Heart right ventricle (tissue), 16 donors: ENCODE measurements at regions not wholly inside any gene's neighbourhood (a gene's known extent, or its start where the extent isn't known, plus 50 kb on each side); places are given as distances from the start of the nearest gene placed in this dataset.

Experiments used
- ATAC-seq, 8 donors: fragments of 200-7000 bp; cut with Tn5 transposase; one replicate each; pipeline ENCODE4 v1.9.1; 2020; ENCODE audit warnings: mild to moderate bottlenecking in 8 of 8, moderate library complexity in 8 of 8, moderate number of reproducible peaks in 1 of 8
- DNase-seq, 2 donors: peaks; one replicate each; pipeline ENCODE4 v3.0.0-alpha.2; 2020
- H3K27ac ChIP-seq, 10 donors: fragments of 200-600 bp; sonication (generic) in 2 of 10; one replicate each; pipeline versions ENCODE4 v1.5.0 to v1.8.0; 2020 to 2022; ENCODE audit warnings: mild to moderate bottlenecking in 3 of 10
- H3K27me3 ChIP-seq, 7 donors: fragments of 200-600 bp; one replicate each; pipeline ENCODE4 v1.8.0; 2021 to 2022; ENCODE audit warnings: mild to moderate bottlenecking in 2 of 7
- H3K36me3 ChIP-seq, 9 donors: fragments of 200-600 bp; sonication (generic) in 1 of 9; one replicate each; pipeline versions ENCODE4 v1.5.0 to v1.8.0; 2020 to 2022; ENCODE audit warnings: mild to moderate bottlenecking in 2 of 9
- H3K4me1 ChIP-seq, 9 donors: fragments of 200-600 bp; sonication (generic) in 1 of 9; one replicate each; pipeline versions ENCODE4 v1.5.0 to v1.8.0; 2020 to 2022; ENCODE audit warnings: mild to moderate bottlenecking in 4 of 9
- H3K4me3 ChIP-seq, 10 donors: fragments of 200-600 bp; sonication (generic) in 2 of 10; one replicate each; pipeline versions ENCODE4 v1.5.0 to v1.8.0; 2020 to 2022; ENCODE audit warnings: mild to moderate bottlenecking in 7 of 10, moderate library complexity in 2 of 10
- H3K9me3 ChIP-seq, 11 donors: fragments of 200-600 bp in 10 of 11; sonication (generic) in 2 of 11; one replicate each; pipeline versions ENCODE4 v1.5.0 to v1.8.0; 2013 to 2022; ENCODE audit warnings: mild to moderate bottlenecking in 2 of 11, control low read depth in 1 of 11, moderate library complexity in 1 of 11
- WGBS, 2 donors: extraction: QIAGEN DNeasy Blood & Tissue Kit; methylation state at CpG; one replicate each; pipeline ENCODE4 v1.1.7; 2013; ENCODE audit warnings: inconsistent platforms in 1 of 2; 5-methylcytosine and 5-hydroxymethylcytosine counted together
- intact Hi-C, 10 donors: fragments of 100-400 bp; cut with DNase I; formaldehyde crosslinking; loops; one replicate each; pipeline versions ENCODE4 v1.11.1 to v1.14.2; 2022
- TF ChIP-seq, protein P1 (sequence below), 9 donors: fragments of 200-600 bp; sonication (generic) in 2 of 9; IDR thresholded peaks; one replicate each; pipeline versions ENCODE4 v1.5.0 to v1.8.0; 2021 to 2022; ENCODE audit warnings: antibody characterized with exemption in 9 of 9, mild to moderate bottlenecking in 5 of 9, moderate library complexity in 1 of 9
- donor health status: Arrhythmogenic right ventricular cardiomyopathy.
- donor health status: ischemic (EF 13 %, LVEDD 7.1; RV severe dilation, severe dysfunction).
- donor health status: healthy with polysubstance abuse.
- donor health status: DM: no; HTN: yes; CAD: no.
- donor health status: DM: no; HTN: no; CAD: no.
- donor health status: ischemic (EF 25% LVEDD 6.9; RV normal size, moderate dysfunction).
- donor health status: ischemic (EF 25% LVEDD 5.7; RV mildly dilated, moderate dysfunction).
- donor health status: healthy.
- donor health status: DM: yes; HTN: yes; CAD: no.
- donor health status: Ischemic cardiomyopathy.
- donor health status: ischemic (EF 35%, LVEDD 5.7; RV mildly dilated, moderate dysfunction).
- donor health status: nonischemic (EF 11% LVEDD 7.7; RV severe dilation, severe dysfunction).
- donor health status: DM: yes; HTN: yes; CAD: no.
- donor health status: PGD.
- donor health status: ischemic (EF 29% LVEDD 5.4; RV normal size, mild dysfunction).
- donor health status: nonischemic (EF 23%, LVEDD 6.1; RV moderate dilation, normal function).

DNA sequence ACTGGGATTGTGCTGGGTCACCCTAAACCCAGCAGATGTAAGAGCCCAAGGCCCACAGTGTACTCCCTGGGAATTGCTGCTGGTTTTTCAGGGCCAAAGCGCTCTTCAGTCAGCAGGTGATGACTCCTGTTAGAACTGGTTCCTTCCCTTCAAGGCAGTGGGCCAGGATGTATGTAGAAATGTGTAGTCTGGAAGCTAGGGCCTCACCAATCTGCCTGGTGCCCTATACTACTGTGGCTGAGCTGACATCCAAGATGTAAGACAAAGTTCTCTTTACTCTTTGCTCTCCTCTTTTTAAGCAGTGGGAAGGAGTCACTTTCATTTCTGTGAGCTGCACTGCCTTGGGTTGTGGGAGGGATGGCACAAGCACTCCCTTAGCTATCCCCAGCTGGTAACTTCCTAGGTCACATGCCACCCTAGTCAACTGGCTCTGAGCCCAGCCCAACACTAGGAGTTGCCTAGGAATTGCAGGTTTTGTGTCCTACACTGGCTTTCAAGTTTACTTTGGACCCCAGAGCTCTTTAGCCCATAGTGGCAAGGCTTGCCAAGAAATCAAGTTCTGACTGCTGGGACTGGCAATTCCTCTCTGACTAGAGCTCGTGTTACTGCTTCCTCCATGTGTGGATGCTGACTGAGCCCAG lies 249.2 kb downstream of the C12orf50 start:
- TF ChIP-seq, protein P1, sequence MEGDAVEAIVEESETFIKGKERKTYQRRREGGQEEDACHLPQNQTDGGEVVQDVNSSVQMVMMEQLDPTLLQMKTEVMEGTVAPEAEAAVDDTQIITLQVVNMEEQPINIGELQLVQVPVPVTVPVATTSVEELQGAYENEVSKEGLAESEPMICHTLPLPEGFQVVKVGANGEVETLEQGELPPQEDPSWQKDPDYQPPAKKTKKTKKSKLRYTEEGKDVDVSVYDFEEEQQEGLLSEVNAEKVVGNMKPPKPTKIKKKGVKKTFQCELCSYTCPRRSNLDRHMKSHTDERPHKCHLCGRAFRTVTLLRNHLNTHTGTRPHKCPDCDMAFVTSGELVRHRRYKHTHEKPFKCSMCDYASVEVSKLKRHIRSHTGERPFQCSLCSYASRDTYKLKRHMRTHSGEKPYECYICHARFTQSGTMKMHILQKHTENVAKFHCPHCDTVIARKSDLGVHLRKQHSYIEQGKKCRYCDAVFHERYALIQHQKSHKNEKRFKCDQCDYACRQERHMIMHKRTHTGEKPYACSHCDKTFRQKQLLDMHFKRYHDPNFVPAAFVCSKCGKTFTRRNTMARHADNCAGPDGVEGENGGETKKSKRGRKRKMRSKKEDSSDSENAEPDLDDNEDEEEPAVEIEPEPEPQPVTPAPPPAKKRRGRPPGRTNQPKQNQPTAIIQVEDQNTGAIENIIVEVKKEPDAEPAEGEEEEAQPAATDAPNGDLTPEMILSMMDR (IDR thresholded peaks at IDR 0.05) = no peak
- intact Hi-C loops = no loop called here
- DNase-seq = no peak
- WGBS, 2 donors = 67 to 69% methylated on average over 2 of the region's 2 CpGs
- no peak for ATAC-seq
- H3K36me3 ChIP-seq = no peaks in the 10 kb centered on the region
- H3K27me3 ChIP-seq = no peaks in the 10 kb centered on the region
- H3K4me3 ChIP-seq = no peak overlapping the region
- no peaks in the 10 kb centered on the region for H3K4me1 ChIP-seq
- H3K9me3 ChIP-seq = no peaks in the 10 kb centered on the region
- H3K27ac ChIP-seq = no peak overlapping the region

DNA sequence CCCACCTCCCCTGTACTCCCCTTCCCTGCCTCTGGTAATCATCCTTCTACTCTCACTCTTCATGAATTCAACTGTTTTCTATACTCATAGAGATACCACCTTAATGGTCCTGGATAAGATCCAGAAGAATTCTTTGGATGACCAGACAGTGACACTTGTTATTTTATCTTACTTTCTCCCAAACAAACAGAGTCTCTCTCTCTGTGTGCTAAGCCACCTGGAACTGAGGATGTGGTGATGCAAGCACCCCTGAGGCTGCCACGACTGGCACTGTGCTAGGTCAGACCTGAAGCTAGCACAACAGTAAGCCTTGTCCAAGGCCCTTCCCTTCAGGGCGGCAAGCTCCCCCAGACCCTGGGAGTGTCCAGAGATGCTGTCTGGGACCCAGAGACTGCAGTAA lies 250.2 kb downstream of the C12orf50 start:
- no peak overlapping the region for H3K27ac ChIP-seq
- H3K9me3 ChIP-seq = no peaks in the 10 kb centered on the region
- no peaks in the 10 kb centered on the region for H3K4me1 ChIP-seq
- DNase-seq (no peak), ATAC-seq (no peak)
- WGBS, 2 donors = 75 to 80% methylated on average over 2 of the region's 2 CpGs
- intact Hi-C loops = no loop called here
- H3K36me3 ChIP-seq = no peaks in the 10 kb centered on the region
- no peaks in the 10 kb centered on the region for H3K27me3 ChIP-seq
- TF ChIP-seq, protein P1 (IDR thresholded peaks at IDR 0.05) = no peak
- no peak overlapping the region for H3K4me3 ChIP-seq

DNA sequence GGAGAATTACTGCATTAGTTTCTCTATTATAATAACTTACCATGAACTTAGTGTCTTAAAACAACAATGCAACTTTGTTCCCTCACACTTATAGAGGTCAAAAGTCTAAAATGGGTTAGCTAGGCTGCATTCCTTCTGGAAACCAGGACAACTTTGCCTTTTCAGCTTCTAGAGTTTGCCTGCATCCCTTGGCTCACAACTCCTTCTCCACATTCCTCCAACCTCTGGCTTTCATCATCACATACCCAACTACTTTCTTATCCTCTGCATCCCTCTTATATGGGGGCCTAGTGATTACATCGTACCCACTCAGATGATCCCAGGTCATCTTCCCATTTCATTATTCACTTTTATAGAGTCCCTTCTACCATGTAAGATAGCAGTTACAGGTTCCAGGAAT lies 251.1 kb downstream of the C12orf50 start:
- H3K4me1 ChIP-seq = no peaks in the 10 kb centered on the region
- TF ChIP-seq, protein P1 (IDR thresholded peaks at IDR 0.05) = no peak
- DNase-seq (no peak), ATAC-seq (no peak)
- H3K36me3 ChIP-seq = no peaks in the 10 kb centered on the region
- intact Hi-C loops = no loop called here
- no peaks in the 10 kb centered on the region for H3K9me3 ChIP-seq
- H3K27me3 ChIP-seq = no peaks in the 10 kb centered on the region
- H3K4me3 ChIP-seq = no peak overlapping the region
- WGBS, 2 donors = 51 to 63% methylated on average over 1 of the region's 1 CpG
- no peak overlapping the region for H3K27ac ChIP-seq

DNA sequence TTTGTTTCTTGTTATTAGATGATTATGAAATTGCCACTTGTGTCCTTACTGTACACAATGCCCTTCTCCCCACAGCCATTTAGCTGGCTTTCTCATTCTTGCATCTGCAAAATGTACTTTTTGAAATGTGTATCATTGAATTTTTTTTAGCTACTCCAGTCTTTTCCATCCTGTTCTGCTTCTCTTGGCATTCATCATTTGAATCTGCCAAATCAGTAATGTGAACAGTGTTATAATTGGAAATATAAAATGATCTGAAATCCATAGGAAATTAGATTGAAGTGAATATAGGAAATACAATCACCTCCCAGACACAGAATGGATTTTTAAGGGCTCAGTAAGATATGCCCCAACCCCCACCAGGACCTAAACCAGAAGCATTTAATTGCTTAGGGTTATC lies 253.4 kb downstream of the C12orf50 start:
- no peak for DNase-seq
- ATAC-seq = no peak
- Histone ChIP-seq H3K36me3 (no peaks in the 10 kb centered on the region), H3K4me3 (no peak overlapping the region), H3K4me1 (no peaks in the 10 kb centered on the region), H3K9me3 (no peaks in the 10 kb centered on the region), H3K27me3 (no peaks in the 10 kb centered on the region), H3K27ac (no peak overlapping the region)
- intact Hi-C loops = no loop called here
- TF ChIP-seq, protein P1 (IDR thresholded peaks at IDR 0.05) = no peak
